AG20443 (cell line): ENCODE measurements at regions not wholly inside any gene's neighbourhood (a gene's known extent, or its start where the extent isn't known, plus 50 kb on each side); places are given as distances from the start of the nearest gene placed in this dataset.

Experiments used
- DNase-seq: peaks from one replicate; pipeline ENCODE4 v3.0.0; 2012; ENCODE audit warnings: low spot score, mixed read lengths

DNA sequence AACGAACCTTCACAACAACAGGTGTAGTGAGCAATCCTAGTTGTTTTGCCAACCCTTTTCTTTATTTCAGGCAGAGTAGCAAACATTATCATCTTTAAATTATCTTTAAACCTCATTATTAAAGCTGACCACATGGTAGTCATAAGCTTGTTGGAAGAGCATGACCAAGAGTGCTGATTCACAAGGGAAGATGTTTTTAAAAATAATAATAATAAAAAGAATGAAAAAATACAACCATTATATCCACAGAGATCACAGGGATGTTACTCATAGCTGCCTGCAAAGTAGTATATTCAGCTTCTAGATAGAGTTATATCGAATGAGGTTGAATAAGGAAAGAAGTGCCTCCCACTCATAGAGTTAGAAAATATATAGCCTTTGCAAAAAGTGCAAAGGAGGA lies 101.0 kb upstream of the FLRT2 start:
- DNase-seq = no peak

DNA sequence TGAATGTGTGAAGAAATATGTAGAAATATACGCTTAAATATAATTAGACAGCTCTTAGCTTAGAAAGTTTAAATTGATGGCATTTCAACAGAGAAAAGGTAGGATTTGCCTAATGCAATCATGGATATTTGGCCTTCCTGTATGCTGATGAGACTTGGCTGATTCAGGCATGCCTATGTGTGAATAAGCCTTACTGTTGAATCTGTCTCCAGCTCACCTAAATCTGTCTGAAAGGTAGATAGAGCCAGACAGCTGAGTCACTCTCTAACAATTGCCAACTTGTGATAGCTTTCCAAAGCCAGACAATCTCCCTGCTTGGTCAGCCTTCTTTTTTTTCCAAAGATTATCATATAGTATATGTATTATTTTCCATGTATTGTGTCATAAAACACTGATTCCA lies 92.8 kb upstream of the FLRT2 start:
- no peak for DNase-seq

DNA sequence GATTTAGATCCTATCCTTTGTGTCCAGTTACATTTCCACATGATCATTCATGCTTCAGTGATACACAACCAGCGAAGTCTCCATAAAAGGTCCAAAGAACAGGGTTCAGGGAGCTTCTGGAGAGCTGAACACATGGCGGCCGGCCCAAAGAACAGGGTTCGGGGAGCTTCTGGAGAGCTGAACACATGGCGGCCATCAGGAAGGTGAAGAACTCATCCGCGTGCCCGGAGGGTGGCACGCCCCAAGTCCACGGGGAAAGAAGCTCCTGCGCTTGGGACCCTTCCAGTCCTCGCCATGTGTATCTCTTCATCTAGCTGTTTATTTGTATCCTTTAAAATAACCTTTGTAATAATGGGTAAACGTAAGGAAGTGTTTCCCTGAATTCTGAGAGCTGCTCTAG lies 91.9 kb upstream of the FLRT2 start:
- no peak for DNase-seq

DNA sequence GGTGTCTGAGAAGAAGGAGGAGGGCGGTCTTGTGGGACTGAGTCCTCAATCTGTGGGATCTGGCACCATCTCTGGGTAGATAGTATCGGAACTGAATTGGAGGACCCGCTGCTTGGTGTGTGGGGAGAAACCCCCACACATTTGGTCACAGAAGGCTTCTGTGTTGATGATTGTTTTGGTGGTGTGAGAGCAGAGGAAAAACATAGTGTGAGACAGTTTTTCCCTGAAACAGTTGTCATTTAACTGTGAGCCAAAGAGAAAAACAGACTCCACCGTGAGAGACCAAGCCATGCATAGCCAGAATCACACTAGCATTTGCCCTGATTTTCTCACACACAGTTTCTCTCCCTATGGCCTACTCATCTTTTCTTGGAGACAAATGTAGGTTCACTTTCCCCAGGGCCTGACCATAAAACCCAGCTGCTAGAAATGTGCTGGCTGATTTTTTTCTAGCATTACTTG lies 91.4 kb upstream of the FLRT2 start:
- no peak for DNase-seq

DNA sequence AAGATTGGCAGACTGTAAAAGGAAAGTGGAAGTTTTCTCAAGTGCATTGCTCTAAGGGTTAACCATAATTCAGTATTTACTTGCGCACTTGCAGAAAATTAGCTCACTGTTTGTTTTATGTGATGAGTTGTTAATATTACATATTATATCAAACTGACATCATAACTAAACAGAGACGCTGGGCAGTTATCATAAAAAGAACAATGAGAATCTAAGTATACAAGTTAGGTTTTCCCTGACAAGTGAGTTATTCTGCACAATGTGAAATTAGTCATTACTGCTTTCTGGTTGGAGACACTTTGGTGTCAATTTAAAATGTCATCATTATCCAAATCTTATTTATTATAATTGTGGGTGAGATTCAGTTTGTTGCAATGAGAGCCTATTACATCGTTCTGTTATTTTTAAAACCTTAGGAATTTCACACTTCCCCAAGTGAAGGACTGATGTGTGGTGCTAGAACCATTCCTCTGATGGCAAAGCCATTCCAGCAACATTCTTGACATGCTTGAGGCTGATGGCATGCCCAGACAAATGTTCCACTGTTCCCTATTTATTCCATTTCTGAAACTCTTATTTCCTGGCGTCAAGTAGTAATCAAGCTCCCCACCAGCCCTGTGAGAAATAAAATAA lies 90.1 kb upstream of the FLRT2 start:
- DNase-seq = peak; percentile 63

DNA sequence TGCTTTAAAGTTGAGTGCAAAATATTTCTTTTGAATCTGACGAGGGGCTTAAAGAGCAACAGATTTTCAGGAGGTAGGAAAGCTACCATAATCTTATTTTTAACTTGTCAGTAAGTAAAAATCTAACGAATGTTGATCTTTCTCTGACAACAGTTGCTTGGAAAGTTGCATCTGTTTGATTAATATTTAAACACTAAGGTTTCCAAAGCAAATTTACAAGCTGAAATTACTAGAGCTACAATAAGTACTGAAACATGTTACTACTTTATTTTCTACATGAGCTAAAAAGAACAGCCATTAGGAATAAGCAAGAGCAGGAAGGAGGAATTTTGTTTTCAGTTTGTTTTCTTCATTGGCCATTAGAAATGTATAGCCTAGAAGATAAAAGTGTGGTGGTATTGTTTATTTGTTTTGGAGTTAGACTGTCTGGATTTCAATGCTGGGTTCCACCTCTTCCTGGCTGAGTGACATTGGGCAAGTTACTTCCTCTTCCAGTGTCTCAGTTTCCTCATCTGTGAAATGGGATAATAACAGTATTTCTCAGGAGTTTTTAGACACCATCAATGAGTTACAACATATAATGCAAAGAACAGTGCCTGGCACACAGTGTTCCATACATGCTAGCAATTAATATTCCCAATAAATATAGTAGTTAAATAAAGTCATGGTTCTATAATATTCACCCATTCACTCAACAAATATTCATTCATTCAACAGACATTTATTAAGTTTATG lies 87.9 kb upstream of the FLRT2 start:
- no peak for DNase-seq

DNA sequence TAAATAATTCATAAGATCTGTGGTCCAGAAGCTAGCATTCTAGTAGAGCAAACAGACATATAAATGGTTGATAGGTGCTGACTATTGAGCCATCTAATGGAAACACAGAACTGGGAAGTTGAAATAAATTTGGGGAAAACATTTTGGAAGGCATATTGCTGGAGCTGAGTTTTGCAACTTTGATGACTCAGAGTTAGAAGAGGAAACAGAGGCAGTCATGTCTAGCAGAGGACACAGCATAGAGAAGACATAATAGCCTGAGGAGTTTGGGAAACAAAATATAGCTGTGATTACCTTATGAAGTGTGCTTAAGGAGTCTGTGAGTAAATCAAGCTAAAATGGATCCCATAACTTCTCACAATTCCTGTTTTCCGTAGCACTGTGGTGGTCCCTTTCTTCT lies 86.9 kb upstream of the FLRT2 start:
- no peak for DNase-seq

DNA sequence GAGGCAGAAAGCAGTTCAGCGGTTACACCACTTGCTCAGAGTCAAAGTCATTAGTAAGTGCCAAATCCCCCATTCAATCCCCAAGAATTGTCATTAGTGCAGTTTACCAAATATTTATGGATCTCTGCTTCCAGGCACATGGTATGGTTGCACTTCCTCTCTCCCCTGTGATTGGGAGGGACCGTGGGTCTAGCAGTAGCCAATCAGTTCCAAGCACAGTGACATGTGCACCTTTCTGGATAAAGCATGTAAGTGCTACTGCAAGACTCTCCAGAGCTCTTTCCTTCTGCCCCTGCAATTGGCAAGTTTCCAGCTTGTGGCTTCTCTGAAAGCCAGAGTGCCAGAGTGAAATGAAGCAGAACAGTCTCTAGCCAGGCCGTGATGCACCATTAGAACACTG lies 85.3 kb upstream of the FLRT2 start:
- DNase-seq = no peak

DNA sequence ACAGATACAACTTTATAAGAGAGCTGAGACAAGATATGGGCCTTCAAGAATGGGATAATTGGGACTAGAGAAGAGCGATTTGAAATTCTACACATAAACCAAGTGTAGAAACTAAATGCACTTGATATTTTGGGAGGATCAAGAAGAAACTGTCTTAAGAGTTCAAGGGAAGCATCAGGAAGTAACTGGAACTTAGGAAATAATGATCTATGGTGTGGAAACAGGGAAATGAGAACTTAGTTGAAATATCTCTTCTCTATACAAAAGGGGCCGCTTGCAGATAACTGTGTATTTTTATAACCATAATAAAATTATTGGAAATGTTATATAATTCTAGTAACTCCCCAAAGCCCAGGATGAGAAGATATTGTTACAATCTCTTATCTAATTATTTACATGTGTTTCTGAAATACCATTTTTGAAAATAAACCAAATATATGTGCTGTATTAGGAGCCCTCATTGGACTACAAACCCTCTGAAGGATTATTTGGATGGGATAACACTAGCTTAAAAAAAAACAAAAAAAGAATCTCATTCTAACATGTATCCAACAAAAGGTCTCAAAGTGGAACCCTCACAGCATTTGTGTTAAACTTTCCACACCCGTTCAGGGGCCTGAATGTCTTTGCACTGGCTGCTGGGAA lies 84.7 kb upstream of the FLRT2 start:
- DNase-seq = no peak

DNA sequence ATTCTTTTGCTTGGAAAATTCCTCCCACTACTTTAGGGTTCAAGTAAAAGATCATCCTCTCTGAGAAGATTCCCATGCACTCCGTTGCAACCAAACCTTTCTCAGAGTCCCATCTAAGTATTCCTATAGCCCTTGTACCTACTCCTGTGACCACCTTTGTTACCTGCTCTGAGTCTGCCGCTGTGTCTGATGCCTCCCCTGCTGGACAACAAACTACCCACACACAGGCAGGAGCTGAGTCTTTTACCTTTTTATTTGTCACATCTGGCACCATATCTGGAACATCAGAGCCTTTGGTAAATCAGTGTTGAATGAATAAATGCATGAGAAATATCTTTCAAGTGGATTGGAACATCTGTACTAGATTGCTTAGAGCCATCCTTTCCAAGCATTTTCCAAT lies 82.1 kb upstream of the FLRT2 start:
- no peak for DNase-seq

DNA sequence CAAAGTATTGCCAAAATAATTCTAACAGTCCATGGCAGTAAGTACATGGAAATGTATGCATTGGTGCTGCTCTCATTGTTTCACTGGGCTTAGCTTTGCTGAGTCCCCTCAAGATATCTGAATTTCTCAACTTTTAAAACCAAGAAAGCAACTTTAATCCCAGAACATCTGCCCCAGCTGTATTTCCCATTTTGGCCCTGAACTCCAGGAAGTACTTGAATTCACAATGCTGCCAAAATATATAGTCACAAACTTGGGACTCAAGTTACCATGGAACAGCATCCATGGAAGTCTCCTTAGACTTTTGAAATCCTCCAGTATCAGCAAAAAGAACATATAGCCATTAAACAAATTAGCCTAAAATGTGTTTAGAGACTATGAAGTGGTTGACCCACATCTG lies 78.5 kb upstream of the FLRT2 start:
- no peak for DNase-seq

DNA sequence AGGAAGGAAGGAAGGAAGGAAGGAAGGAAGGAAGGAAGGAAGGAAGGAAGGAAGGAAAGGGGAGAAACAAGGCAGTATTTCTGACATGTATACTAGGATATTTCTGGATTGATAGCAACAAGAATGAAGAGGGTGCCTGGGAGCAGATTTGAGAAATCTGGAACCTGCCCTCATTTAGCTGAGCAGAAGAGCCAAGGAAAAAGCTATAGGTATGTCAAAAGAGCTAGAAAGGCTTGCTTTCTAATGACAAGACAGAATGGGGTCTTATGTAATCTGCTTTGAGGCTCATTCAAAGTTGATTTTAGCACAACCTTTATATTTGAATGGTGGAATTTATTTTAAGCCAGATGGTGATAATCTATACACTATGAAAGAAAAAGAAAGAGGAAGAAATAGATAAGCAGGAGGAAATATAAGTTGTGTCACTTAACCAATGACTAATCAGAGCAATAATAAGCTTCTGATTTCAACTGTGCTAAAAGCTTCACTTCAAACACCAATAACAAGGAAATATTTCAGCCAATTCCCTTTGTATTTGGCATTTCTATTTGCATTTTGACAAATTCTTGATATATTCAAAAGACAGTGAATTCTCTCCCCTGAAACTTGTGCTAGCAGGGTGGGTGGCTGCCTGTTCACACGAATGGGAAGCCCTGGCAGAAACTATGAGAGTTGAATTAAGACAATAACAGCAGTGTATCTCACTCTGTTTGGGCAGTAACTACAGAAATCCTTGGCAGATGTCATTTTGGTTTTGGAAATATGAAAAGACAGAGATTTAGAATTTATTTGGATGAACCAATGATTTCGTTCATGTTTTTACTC lies 76.3 kb upstream of the FLRT2 start:
- DNase-seq = no peak

DNA sequence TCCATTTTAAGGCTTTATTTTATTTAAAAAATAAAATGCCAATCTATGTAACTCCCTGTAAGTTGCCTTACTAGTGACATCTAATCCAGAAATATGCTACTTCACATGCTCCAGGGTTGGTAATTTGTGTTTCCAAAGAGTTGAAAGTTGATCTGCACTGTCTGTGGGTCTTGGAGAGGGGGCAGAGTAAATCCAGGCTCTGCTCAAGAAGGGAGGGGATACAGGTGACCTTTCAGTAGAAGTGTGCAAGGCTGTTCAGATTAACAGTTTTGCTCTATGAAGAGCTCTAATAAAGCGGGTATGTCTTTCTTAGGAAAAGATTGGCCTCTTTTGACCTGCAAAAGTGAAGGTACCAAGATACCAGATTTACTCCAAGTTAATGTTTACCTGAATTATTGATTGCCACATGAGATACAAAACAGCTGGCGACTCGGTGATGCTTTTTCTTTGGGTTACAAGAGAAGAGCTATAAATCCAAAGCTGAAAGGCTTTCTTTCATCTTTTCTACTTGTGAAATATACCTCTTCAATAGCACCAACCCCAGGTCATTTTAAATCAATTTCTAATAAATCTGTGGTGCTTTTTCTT lies 75.6 kb upstream of the FLRT2 start:
- DNase-seq = no peak

DNA sequence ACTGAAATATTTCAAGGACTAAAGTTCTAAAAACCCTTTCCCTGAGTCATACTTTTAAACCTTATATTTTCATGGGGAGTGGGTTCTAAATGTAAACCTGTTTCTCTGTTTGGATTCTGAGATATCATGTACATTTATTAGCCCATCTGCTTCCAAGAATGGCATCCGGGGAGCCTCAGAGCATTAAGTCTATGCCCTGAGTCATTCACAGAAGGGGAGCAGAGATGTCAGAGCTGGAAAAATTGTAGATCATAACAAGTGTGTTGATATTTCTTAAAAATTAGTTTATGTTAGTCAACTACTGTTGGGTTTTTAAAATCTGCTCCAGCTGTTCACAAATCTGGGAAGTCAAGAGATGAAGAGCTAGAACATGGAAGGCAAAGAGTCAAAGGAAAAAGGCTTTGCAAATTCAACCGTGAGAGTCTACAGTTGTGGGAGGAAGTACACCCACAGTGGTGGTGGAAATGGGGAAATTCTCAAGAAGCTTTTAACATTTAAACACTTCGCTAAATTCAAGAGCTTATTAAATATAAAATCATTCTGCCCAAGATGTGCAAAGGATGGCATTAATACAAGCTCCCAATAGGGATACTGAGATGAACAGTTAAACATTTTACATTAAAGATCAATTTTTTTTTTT lies 70.5 kb upstream of the FLRT2 start:
- no peak for DNase-seq

DNA sequence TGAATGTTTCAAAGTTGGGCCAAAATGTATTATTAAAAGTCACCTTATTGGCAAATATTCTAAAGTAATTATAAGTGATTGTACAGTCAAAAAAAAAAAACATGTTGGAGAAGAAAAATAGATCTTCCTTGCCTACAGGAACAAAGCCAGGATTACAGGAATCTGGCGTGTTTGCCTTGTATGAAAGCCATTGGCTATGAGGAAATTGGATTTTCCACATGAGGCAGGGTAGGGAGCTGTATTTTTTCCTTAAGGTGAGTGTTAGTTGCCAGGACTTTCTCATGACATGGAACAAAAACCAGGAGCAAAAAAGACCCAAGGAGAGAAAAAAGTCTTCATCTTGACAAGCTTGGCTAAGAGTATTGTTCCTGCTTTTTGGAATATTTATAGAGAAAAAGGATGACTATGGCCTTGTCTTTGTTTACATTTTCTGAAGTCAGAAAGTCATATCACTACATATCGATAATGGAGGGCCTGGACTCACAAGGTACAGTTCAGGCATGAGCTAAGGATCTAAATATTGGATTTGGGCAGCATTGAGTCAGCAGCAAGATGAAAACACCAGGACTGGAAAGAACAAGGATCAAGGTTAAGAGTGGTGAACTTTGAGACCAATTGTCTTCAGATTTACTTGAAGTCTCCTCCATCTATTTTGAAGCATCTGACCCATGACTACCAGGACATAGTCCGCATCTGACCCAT lies 68.4 kb upstream of the FLRT2 start:
- no peak for DNase-seq

DNA sequence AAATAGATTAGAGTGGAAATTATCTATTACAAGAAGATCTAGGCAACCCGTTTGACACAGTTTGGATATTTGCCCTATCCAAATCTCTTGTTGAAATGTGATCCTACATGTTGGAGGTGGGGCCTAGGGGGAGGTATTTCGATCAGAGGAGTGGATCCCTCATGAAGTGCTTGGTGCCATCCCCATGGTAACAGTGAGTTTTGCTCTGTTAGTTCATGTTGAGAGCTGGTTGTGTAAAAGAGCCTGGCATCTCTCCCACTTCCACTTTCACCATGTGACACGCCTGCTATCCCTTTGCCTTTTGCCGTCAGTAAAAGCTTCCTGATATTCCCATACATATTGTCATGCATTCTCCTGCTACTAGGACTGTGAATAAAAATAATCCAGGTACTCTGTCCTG lies 66.4 kb upstream of the FLRT2 start:
- no peak for DNase-seq

DNA sequence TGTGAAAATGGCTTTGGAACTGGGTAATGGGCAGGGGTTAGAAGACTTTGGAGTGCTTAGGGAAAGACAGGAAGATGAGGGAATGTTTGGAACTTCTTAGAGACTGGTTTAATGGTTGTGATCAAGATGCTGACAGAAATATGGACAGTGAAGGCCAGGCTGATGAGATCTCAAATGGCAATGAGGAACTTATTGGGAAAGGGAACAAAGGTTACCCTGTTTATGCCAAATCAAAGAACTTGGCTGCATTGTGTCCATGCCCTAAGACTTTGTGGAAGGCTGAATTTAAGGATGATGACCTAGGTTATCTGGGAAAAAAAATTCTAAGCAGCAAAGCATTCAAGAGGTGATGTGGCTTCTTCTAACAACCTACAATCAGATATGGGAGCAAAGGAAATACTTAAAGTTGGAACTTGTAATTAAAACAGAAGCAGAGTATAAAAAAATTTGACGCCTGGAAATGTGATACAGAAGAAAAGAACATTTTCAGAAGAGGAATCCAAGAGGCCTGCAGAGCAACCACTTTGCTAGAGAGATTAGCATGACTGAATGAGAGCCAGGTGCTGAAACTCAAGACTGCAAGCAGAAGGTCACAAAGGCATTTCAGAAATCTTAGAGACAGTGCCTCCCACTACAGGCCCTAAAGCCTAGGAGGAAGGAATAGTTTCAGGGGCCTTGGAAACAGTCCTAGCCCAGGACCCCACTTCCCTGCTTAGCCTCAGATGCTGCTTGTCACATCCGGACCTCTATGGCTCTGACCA lies 65.6 kb upstream of the FLRT2 start:
- no peak for DNase-seq

DNA sequence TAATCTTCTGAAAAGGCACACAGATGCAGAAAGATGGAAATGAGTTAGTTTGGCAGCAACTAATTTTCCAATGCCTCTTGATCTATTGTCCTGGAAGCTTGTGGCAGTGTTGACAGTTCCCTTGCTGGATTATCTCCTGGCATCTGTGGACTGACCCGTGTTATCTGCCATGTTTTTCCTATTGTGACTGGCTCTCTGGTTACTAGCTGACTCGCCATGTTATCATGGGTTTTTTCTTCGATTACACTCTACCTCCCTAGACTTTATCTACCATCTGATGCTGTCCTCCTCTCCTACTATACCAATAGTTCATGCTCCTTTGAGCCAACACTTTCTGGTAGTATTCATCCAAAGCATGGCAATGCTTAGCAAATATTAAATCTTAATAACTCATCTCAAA lies 63.3 kb upstream of the FLRT2 start:
- DNase-seq = no peak

DNA sequence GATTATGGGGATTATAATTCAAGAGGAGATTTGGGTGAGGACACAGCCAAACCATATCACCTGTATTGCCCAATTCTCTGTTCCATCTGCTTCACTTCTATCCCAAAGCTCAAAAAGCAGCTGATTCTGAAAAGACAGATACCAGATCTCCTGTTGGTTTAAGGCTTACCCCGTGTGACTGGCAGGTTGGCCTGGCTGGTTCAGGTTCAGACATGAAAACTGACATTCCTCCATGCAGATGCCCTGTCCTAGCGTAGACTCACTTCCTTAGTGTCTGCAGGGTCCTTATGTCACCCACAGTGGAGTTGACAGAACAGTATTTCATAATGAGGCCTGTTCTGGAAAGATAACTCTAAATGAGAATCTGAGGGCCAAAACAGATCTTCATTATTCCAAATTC lies 61.1 kb upstream of the FLRT2 start:
- DNase-seq = no peak

DNA sequence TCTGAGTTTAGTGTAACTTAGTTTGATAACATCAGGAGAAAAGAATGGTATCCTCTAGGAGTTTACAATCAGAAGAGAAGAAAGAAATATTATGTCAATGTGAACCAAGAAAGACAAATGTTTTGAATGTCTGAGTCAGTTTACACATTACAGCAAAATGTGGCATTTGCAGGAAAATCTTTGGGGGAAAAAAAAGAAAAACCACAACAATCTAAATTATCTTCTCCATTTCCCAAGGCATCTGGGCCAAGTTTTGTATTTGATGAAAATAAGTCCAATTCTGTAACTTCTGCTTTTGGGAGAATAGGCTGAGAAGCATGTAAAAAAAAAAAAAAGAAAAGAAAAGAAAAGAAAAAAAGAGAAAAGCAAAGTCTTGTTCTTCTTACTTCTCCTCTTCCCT lies 58.8 kb upstream of the FLRT2 start:
- DNase-seq = peak; percentile 43
